HCT116 (cell line): ENCODE measurements at regions not wholly inside any gene's neighbourhood (a gene's known extent, or its start where the extent isn't known, plus 50 kb on each side); places are given as distances from the start of the nearest gene placed in this dataset.
"Not testable (repeated sequence)": the region's sequence is repeated elsewhere in the genome, so short reads cannot be mapped to it uniquely, and the experiment has no call there.

ENCODE experiments used
- ATAC-seq: fragments of 200-7000 bp; cut with Tn5 transposase; 2 replicates; pipeline ENCODE4 v1.9.1; 2020; ENCODE audit warnings: mild to moderate bottlenecking, moderate library complexity
- BruUV-seq: library from RNA; stranded (reverse); fragments of 400-500 nt; replicated peaks from 2 replicates; lab custom pipeline; 2021; lab: Mats Ljungman, UMichigan
- CTCF ChIA-PET: fragments of 300-600 bp; sonication (Branson Sonifier 250); formaldehyde crosslinking; loops from one replicate; lab custom pipeline; 2021; ENCODE audit warnings: antibody characterized with exemption; lab: Charles Lee
- POLR2A ChIA-PET: fragments of 300-600, 350-600 bp; sonication (Branson Sonifier 250); formaldehyde crosslinking; loops from one replicate; lab custom pipeline; 2021; ENCODE audit warnings: antibody characterized with exemption; lab: Charles Lee
- RAD21 ChIA-PET, 2 experiments: fragments of 300-600 bp; sonication (Branson Sonifier 250); formaldehyde crosslinking; loops; one replicate each; lab custom pipeline; 2023; ENCODE audit warnings: low total read pairs in 2 of 2; ENCODE audit not compliant: uncharacterized antibody in 2 of 2, unreplicated experiment in 2 of 2, low non-redundant PET in 1 of 2; lab: Charles Lee
- DNase-seq: peaks from one replicate; pipeline ENCODE4 v3.0.0-alpha.2; 2010; ENCODE audit warnings: low read depth, low spot score
- H2AFZ ChIP-seq: fragments of 200-600 bp; shearing (Covaris generic), sonication (generic); 2 replicates; pipeline ENCODE4 v1.6.1; 2017; ENCODE audit warnings: low read depth, mixed run types, mixed read lengths, antibody characterized with exemption, low read length; ENCODE audit not compliant: poor library complexity, severe bottlenecking
- H3K27ac ChIP-seq: 2 replicates; pipeline ENCODE4 v1.5.1; 2012; ENCODE audit warnings: low read depth, low read length
- H3K27me3 ChIP-seq: fragments of 200-600 bp; sonication (generic); 2 replicates; pipeline ENCODE4 v1.6.1; 2016; ENCODE audit warnings: mixed run types, low read length, mixed read lengths; ENCODE audit not compliant: insufficient read depth
- H3K36me3 ChIP-seq, 2 experiments: fragments of 200-500 bp in 1 of 2; fragments of 200-600 bp in 1 of 2; sonication (Bioruptor generic) in 1 of 2; sonication (generic) in 1 of 2; 2 replicates each; pipeline versions ENCODE4 v1.5.1 to v1.6.1; 2014 to 2016; ENCODE audit warnings: low read length in 2 of 2, inconsistent platforms in 1 of 2, mixed read lengths in 1 of 2, mixed run types in 1 of 2; ENCODE audit not compliant: insufficient read depth in 2 of 2, control insufficient read depth in 1 of 2
- H3K4me1 ChIP-seq, 2 experiments: fragments of 200-600 bp in 1 of 2; sonication (generic) in 1 of 2; 2 replicates each; pipeline versions ENCODE4 v1.5.1 to v1.6.1; 2012 to 2017; ENCODE audit warnings: low read length in 2 of 2, inconsistent platforms in 1 of 2, mild to moderate bottlenecking in 1 of 2, mixed read lengths in 1 of 2, mixed run types in 1 of 2, moderate library complexity in 1 of 2; ENCODE audit not compliant: insufficient read depth in 2 of 2, control insufficient read depth in 1 of 2
- H3K4me2 ChIP-seq: fragments of 200-600 bp; sonication (generic); 2 replicates; pipeline ENCODE4 v1.6.1; 2017; ENCODE audit warnings: mixed run types, low read length, mixed read lengths
- H3K4me3 ChIP-seq, 2 experiments: fragments of 200-600 bp in 1 of 2; sonication (generic) in 1 of 2; replicated peaks in 1 of 2; 2 replicates each; pipeline ENCODE4 v1.5.1; 2011 to 2016; ENCODE audit warnings: low read length in 2 of 2, control low read depth in 1 of 2, low read depth in 1 of 2, mild to moderate bottlenecking in 1 of 2, mixed read lengths in 1 of 2, mixed run types in 1 of 2
- H3K79me2 ChIP-seq: fragments of 200-600 bp; sonication (generic); 2 replicates; pipeline ENCODE4 v1.6.1; 2017; ENCODE audit warnings: mild to moderate bottlenecking, mixed run types, low read length, moderate library complexity, mixed read lengths; ENCODE audit not compliant: insufficient read depth
- H3K9ac ChIP-seq: fragments of 200-600 bp; sonication (generic); 2 replicates; pipeline ENCODE4 v1.6.1; 2016; ENCODE audit warnings: low read length, mixed read lengths
- H3K9me2 ChIP-seq: fragments of 200-600 bp; sonication (generic), shearing (Covaris generic); 2 replicates; pipeline ENCODE4 v1.6.1; 2017; ENCODE audit warnings: mixed run types, mild to moderate bottlenecking, moderate library complexity; ENCODE audit not compliant: insufficient read depth
- H3K9me3 ChIP-seq, 2 experiments: fragments of 200-500 bp in 1 of 2; fragments of 200-600 bp in 1 of 2; sonication (Bioruptor generic) in 1 of 2; sonication (generic) in 1 of 2; 2 replicates each; pipeline ENCODE4 v1.6.1; 2014 to 2017; ENCODE audit warnings: low read length in 2 of 2, mixed read lengths in 2 of 2, inconsistent platforms in 1 of 2, low read depth in 1 of 2, mild to moderate bottlenecking in 1 of 2, mixed run types in 1 of 2, moderate library complexity in 1 of 2; ENCODE audit not compliant: control insufficient read depth in 1 of 2, insufficient read depth in 1 of 2
- H4K20me1 ChIP-seq: fragments of 200-600 bp; sonication (generic), shearing (Covaris generic); 2 replicates; pipeline ENCODE4 v1.6.1; 2017; ENCODE audit warnings: mixed run types, mild to moderate bottlenecking, moderate library complexity; ENCODE audit not compliant: insufficient read depth
- ATF3 ChIP-seq: IDR thresholded peaks from 2 replicates; pipeline ENCODE4 v1.6.1; 2012
- CBX3 ChIP-seq: IDR thresholded peaks from 2 replicates; pipeline ENCODE4 v1.6.1; 2012; ENCODE audit warnings: low read depth
- CTCF ChIP-seq, 3 experiments: fragments of 200-600 bp in 1 of 3; sonication (generic) in 1 of 3; IDR thresholded peaks in 2 of 3; conservative IDR thresholded peaks in 1 of 3; 2 replicates each; pipeline ENCODE4 v1.5.1; 2012 to 2017; ENCODE audit warnings: low read depth in 2 of 3, low read length in 2 of 3, antibody characterized with exemption in 1 of 3, borderline replicate concordance in 1 of 3, control low read depth in 1 of 3, mild to moderate bottlenecking in 1 of 3, mixed read lengths in 1 of 3, mixed run types in 1 of 3, moderate library complexity in 1 of 3; ENCODE audit not compliant: insufficient read depth in 1 of 3
- EGR1 ChIP-seq: IDR thresholded peaks from 2 replicates; pipeline ENCODE4 v1.6.1; 2012; ENCODE audit warnings: low read depth
- EZH2 ChIP-seq: fragments of 200-600 bp; sonication (generic); IDR thresholded peaks from 2 replicates; pipeline ENCODE4 v1.6.1; 2017; ENCODE audit warnings: antibody characterized with exemption, mixed run types
- EZH2phosphoT487 ChIP-seq: fragments of 200-600 bp; IDR thresholded peaks from 2 replicates; pipeline ENCODE4 v1.6.1; 2018; ENCODE audit warnings: antibody characterized with exemption, borderline replicate concordance
- FOSL1 ChIP-seq: IDR thresholded peaks from 2 replicates; pipeline ENCODE4 v1.6.1; 2012; ENCODE audit warnings: low read depth
- JUND ChIP-seq: IDR thresholded peaks from 2 replicates; pipeline ENCODE4 v1.6.1; 2012
- POLR2A ChIP-seq: IDR thresholded peaks from 2 replicates; pipeline ENCODE4 v1.7.0; 2011; ENCODE audit warnings: borderline replicate concordance; ENCODE audit not compliant: insufficient read depth, insufficient read length; ENCODE audit errors: extremely low read depth
- RAD21 ChIP-seq: IDR thresholded peaks from 2 replicates; pipeline ENCODE4 v1.6.1; 2012; ENCODE audit warnings: low read depth, mild to moderate bottlenecking
- SP1 ChIP-seq: IDR thresholded peaks from 2 replicates; pipeline ENCODE4 v1.6.1; 2012; ENCODE audit warnings: low read depth
- SRF ChIP-seq: IDR thresholded peaks from 2 replicates; pipeline ENCODE4 v1.6.1; 2012; ENCODE audit warnings: low read depth
- TCF7L2 ChIP-seq: IDR thresholded peaks from 2 replicates; pipeline ENCODE4 v1.7.0; 2011; ENCODE audit warnings: borderline replicate concordance, inconsistent platforms; ENCODE audit not compliant: insufficient read depth, insufficient read length; ENCODE audit errors: extremely low read depth
- YY1 ChIP-seq: IDR thresholded peaks from 2 replicates; pipeline ENCODE4 v1.6.1; 2011; ENCODE audit warnings: low read length, low read depth, moderate library complexity, mild to moderate bottlenecking; ENCODE audit not compliant: insufficient replicate concordance; ENCODE audit errors: extremely low read depth
- ZBTB33 ChIP-seq: IDR thresholded peaks from 2 replicates; pipeline ENCODE4 v1.6.1; 2011; ENCODE audit warnings: mild to moderate bottlenecking, low read length, moderate library complexity; ENCODE audit not compliant: insufficient replicate concordance; ENCODE audit errors: extremely low read depth
- ZFX ChIP-seq: fragments of 450-650 bp; IDR thresholded peaks from 2 replicates; pipeline ENCODE4 v1.6.1; 2017
- ZNF274 ChIP-seq: fragments of 200-500 bp; sonication (Bioruptor generic); IDR thresholded peaks from 2 replicates; pipeline ENCODE4 v1.6.1; 2014; ENCODE audit warnings: mild to moderate bottlenecking, low read depth, low read length, inconsistent platforms
- intact Hi-C: fragments of 100-400 bp; cut with micrococcal nuclease; formaldehyde crosslinking; loops from 2 replicates; pipeline ENCODE4 v1.10.0; 2022
- TF ChIP-seq, protein P1 (sequence below): IDR thresholded peaks from 2 replicates; pipeline ENCODE4 v1.6.1; 2012

DNA sequence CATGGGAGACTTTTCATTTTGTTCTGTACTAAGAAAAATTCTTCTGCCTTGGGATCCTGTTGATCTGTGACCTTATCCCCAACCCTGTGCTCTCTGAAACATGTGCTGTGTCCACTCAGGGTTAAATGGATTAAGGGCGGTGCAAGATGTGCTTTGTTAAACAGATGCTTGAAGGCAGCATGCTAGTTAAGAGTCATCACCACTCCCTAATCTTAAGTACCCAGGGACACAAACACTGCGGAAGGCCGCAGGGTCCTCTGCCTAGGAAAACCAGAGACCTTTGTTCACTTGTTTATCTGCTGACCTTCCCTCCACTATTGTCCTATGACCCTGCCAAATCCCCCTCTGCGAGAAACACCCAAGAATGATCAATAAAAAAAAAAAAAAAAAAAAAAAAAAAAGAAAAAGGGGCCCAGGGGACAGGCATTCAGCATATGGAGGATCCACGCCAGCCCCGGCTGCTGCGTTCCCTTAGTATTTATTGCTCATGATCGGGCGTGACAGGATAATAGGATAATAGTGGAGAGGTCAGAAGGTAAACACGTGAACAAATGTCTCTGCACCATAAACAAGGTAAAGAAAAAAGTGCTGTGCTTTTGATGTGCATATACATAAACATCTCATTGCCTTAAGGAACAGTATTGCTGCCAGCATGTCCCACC, 113.7 kb upstream of the ZNF92 start:
- H3K27me3 ChIP-seq, H3K79me2 ChIP-seq, POLR2A ChIA-PET, H3K4me3 ChIP-seq, BruUV-seq, H3K9me2 ChIP-seq, DNase-seq, CTCF ChIA-PET, H3K4me1 ChIP-seq, ATAC-seq, RAD21 ChIA-PET, intact Hi-C loops, H3K27ac ChIP-seq, H4K20me1 ChIP-seq, H3K9me3 ChIP-seq, H3K36me3 ChIP-seq, H2AFZ ChIP-seq, H3K4me2 ChIP-seq, H3K9ac ChIP-seq: not testable (repeated sequence)

DNA sequence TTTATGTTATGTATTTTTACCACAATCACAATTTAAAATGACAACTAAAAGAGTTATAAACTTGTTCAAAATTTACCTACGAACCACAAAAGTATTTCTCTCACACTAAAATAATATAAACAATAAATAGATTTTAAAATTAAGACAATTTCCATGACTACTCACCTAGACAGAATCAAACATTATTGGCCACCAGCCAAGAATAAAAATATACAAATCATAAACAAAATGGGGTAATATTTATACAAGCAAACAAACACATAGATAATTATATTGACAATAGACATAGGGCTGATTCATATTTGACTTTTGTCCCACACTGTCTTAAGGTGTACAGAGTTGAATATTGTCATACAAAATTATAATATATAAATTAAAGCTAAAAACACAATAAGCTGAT, 119.6 kb upstream of the ZNF92 start:
- no peak overlapping the region for H3K4me3 ChIP-seq
- H3K9me3 ChIP-seq, result no peaks in the 10 kb centered on the region
- intact Hi-C loops, result no loop called here
- H3K79me2 ChIP-seq, result no peaks in the 10 kb centered on the region
- TF ChIP-seq RAD21, result no peak
- TF ChIP-seq EGR1, result no peak
- no peak for TF ChIP-seq SP1
- TF ChIP-seq ZNF274, result no peak
- TF ChIP-seq CTCF (IDR thresholded peaks at IDR 0.05 in 2 of 3, conservative IDR thresholded peaks at IDR 0.05 in 1 of 3; ENCODE audit: borderline replicate concordance in 1 of 3, insufficient read depth in 1 of 3, low read depth in 2 of 3, low read length in 2 of 3), result no peak
- no peak for TF ChIP-seq SRF
- TF ChIP-seq POLR2A, result no peak
- TF ChIP-seq TCF7L2, result no peak
- TF ChIP-seq EZH2, result no peak
- no peak for TF ChIP-seq ZBTB33
- no peak for TF ChIP-seq EZH2phosphoT487
- no peak for TF ChIP-seq FOSL1
- no peak for TF ChIP-seq CBX3
- no peak for TF ChIP-seq ZFX
- TF ChIP-seq JUND, result no peak
- no peak for TF ChIP-seq ATF3
- TF ChIP-seq YY1, result no peak
- TF ChIP-seq, protein P1, sequence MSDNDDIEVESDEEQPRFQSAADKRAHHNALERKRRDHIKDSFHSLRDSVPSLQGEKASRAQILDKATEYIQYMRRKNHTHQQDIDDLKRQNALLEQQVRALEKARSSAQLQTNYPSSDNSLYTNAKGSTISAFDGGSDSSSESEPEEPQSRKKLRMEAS, result no peak
- H3K36me3 ChIP-seq, result no peaks in the 10 kb centered on the region
- DNase-seq, result no peak
- no peak overlapping the region for H3K4me2 ChIP-seq
- H3K27ac ChIP-seq, result no peak overlapping the region
- H4K20me1 ChIP-seq, result no peaks in the 10 kb centered on the region
- peaks cover 5 to 15% of the 10 kb centered on the region in 2 experiments for H3K4me1 ChIP-seq
- no peak overlapping the region for H2AFZ ChIP-seq
- ChIA-PET CTCF (no interaction called here), RAD21 (no interaction called here), POLR2A (no interaction called here)
- ATAC-seq, result no peak
- H3K27me3 ChIP-seq, result no peaks in the 10 kb centered on the region
- no peak overlapping the region for H3K9ac ChIP-seq
- no peaks in the 10 kb centered on the region for H3K9me2 ChIP-seq
- BruUV-seq, result no TSS peak
